HG03196 (cell line): ENCODE measurements at regions not wholly inside any gene's neighbourhood (a gene's known extent, or its start where the extent isn't known, plus 50 kb on each side); places are given as distances from the start of the nearest gene placed in this dataset.
"Not testable (repeated sequence)": the region's sequence is repeated elsewhere in the genome, so short reads cannot be mapped to it uniquely, and the experiment has no call there.

Experiments used
- ATAC-seq: cut with Tn5 transposase; IDR thresholded peaks from one replicate; pipeline ENCODE4 v1.9.1; 2021; ENCODE audit not compliant: unreplicated experiment

DNA sequence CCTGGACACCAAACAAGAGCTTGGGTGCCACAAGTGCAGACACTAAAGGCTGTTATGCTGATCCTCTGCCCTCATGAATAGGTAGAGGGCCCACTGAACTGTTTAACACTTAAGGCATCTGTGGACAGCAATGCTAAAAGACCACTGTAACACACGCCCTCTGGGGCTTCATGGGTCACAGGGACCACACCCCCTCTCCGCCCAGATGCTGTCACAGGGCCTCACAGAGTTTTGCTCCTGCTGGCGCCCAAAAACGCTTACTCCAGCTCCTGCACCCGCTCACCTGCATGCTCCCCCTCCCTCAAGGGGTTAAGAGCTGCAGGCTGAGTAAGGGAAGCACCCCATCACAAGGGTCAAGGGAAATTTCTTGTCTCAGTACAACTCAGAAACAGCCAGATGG, 141.8 kb upstream of the NUDT4 start:
- no peak for ATAC-seq

DNA sequence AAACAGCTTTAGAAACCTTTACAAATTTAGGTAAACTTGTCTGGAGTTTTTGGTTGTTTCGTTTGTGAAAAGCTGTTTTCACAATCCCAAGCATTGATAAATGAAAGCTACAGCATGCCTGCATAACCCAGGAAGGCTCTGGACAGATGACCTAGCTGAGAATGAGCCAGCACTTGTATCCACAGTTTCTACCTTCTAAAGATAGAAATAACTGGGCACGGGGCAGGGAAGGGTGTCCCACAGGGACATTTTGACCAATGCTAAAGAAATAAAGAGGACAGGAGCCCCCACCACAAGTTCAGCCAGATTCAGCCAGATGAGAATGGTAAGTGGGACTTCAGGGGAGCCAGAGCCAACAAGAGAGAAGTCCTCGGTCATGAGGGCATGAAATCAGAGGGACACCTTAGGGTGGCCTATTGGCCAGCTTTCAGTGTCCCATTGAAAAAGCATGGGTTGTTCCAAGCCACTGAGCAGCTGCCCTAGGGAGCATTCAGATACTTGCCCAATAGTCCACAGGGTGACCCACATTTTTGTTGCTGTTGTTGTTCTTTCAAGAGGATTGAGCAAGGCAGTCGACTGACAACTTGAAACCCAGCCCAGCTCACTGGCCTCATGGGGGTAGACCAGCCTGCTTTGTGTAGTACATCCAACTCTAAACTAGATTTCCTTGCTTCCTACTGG, 140.3 kb upstream of the NUDT4 start:
- no peak for ATAC-seq

DNA sequence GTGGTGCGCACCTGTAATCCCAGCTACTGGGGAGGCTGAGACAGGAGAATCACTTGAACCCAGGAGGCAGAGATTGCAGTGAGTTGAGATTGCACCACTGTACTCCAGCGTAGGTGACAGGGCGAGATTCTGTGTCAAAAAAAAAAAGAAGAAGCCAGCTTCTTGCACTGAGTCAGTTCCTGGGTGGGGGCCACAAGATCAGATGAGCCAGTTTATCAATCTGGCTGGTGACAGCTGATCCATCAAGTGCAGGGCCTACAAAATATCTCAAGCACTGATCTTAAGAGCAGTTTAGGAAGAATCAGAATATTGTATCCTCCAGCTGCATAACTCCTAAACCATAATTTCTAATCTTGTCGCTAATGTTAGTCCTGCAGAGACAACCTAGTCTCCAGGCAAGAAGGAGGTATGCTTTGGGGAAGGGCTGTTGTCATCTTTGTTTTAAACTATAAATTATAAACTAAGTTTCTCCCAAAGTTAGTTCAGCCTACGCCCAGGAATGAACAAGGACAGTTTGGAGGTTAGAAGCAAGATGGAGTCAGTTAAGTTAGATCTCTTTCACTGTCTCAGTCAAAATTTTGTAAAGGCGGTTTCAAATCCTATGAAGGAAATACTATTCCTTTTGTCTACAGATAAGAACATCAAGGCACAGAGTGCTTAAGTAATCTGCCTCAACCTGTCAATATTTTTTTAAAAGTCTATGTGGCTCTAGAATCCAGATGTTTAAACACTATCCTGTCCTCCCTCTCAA, 139.0 kb upstream of the NUDT4 start:
- ATAC-seq: not testable (repeated sequence)

DNA sequence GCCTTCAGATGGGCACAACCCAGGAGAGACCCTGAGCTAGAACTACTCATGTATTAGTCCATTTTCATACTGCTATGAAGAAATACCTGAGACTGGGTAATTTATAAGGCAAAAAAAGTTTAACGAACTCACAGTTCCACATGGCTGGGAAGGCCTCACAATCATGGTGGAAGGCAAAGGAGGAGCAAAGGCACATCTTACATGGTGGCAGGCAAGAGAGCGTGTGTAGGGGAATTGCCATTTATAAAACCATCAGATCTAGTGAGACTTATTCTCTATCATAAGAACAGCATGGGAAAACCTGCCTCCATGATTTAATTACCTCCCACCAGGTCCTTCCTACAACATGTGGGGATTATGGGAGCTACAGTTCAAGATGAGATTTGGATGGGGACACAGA, 137.9 kb upstream of the NUDT4 start:
- not testable (repeated sequence) for ATAC-seq

DNA sequence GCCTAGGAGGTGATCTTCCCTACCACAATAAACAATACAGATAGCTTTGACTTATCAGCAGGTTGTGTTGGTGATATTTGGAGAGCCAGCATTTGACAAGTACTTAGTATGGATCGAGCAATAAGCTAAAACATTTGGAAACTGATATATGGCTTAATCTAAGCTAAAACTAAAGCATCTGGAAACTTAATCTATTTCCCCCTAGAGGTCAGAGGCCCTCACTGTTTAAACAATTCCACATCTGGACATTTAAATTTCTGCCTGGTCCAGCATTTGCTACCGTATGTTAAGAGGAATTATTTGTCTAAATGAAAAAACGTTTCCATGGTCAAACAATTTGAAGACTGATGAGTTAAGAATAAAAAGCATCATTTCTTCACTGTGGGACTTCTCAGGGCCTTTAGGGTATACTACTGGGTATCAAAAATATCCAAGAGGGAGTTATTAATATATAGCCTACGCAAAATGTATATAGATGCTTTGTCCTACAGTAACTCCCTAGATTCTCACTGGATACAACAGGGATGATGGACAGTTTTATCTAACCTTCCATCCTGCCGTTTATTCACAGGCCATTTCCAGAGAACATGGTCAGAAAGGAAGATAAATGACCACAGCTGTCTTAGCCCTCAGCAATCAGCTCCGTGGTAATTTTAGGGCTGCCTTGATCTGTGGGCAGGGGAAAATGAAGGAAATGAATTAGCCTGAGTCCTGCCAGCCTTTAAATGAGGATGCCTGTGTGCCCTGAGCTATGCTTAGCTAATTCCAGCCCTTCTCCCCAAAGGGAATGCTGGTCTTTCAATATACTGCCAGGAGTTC, 135.4 kb upstream of the NUDT4 start:
- no peak for ATAC-seq

DNA sequence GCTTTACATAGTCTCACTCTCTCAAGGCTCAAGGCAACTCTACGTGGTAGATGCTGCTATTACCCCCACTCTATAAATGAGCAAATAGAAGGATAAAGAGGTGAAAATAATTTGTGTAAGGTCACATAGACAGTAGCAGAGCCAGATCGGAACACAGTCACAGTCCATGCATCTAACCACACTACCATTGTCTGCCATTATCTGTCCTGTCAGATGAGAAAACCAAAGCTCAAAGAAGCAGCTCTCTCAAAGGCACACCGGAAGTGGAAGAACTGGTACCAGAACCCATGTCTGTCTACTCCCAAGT, 134.4 kb upstream of the NUDT4 start:
- no peak for ATAC-seq

DNA sequence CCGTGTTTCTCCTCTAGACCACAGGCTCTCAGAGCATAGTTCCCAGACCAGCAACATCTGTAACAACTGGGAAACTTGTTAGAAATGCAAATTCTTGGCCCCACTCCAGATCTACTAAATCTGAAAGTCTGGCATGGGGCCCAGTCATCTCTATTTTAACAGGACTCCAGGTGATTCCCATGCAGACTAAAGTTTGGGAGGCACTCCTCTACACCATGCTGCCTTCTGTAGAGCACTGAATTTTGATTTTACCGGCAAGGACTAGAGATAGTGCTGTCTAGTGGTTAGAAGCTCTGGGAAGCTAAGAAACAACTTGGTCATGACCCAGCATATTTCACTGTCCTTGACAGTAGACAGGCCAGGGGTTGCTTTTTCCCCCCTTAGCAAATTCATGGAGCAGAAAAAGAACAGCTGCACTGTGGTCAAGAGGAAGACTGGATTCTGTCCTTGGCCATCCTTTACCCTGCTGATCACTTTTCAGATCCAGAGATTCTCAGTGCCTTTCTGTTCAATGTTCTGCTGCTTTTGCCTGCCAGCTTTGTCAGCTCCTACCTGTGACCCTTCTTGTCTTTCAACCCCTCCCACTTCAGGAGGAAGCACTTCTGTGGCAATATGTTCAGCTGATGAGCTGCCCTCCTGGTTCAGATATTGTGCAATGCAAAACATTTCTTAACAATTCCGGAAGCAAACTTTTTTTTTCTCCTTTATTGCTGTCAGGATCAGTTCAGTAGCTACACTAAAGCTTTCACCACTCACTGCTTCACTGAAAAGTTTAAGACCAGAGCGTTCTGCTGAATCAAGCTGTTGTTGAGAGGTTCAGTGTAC, 133.8 kb upstream of the NUDT4 start:
- ATAC-seq: peak; percentile 43

DNA sequence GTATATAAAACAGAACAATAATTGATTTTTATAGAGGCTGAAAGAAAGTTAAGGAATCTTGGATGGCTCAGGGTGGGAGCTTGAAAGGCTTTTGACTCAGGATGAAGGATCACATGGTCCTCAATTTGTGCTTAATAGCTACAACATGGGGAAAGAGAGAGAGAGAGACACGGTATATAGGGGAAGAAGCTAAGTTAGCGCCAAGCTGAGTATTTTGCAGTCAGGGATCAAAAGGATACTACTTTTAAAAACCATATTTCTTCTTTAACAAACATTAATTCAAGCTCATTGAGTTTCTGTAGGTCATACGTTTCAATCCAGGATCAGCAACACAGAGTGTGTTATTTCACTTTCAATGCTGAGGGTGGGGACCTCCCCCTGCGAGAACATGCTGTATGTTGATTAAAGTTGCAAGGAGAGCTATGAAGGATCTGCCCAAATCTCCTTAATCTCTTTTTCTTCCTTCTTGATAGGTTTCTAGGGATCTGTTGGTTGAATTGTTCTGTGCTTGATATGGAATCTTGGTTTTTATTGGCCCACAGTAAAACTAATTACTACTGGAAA, 133.1 kb upstream of the NUDT4 start:
- peak; percentile 32 for ATAC-seq

DNA sequence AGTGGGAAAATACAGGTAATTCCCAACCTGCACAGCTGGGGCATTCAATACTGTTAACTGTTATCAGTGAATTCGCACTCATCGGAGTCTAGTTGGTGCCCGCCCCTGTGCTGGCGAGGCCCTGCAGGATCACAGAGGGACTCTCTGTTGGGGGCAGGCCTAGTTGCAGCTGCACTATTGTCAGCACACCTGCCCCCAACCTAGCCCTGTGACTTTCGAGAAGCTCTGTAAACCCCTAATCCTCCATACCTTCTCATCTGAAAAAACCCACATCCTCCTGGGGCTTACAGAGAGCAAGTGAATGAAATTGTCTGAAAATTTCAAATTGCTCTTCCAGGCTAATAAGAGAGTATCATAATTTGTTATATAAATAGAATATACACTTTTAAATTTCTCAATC, 132.2 kb upstream of the NUDT4 start:
- ATAC-seq: peak; percentile 70

DNA sequence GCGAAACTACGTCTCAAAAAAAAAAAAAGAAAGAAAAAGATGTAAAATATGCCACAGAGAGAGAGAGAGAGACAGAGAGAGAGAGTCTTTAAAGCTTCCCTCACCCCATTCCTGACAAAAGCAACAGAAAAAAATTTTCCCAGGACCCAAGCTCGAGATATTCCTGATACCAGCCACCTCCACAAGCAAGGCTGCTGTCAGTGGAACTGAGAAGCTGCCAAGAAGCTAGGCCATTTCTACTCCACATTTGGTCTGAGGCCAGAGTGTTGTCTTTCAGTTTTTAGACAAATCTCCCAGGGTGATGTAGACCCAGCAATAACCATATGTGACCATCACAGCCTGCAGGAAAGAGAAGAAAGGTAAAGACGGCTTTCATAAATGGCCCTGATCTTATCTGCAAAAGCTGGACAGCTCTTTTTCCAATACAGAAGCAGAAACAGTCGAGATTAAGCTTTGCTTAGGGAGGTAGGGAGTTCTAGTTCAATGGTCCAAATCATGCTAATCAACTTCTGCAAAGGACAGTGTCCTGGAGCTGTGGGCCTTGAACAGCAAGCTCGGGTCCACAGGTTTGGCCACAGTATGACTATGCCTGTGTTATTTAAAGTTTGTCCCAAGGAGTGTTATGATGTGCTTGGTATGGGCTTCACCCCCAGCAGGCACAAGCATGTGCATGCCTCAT, 130.3 kb upstream of the NUDT4 start:
- ATAC-seq: no peak

DNA sequence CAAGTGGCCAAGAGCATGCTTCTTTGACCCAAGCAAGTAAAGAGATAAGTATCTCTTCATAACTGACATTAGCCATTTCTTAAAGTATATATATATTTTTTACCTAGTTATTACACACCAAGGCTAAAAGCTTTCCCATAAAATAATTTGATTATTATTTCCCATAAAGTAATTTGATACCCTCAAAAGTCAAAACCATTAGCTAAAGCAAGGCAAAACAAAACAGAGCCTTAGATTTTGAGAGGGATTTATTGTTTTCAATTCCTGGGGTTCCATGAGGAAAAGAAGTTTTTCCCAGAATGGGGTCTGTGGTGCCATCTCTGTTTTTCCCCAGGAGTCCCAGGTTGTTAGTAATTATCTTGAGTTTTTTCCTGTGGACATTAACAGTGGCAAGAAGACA, 125.5 kb upstream of the NUDT4 start:
- no peak for ATAC-seq

DNA sequence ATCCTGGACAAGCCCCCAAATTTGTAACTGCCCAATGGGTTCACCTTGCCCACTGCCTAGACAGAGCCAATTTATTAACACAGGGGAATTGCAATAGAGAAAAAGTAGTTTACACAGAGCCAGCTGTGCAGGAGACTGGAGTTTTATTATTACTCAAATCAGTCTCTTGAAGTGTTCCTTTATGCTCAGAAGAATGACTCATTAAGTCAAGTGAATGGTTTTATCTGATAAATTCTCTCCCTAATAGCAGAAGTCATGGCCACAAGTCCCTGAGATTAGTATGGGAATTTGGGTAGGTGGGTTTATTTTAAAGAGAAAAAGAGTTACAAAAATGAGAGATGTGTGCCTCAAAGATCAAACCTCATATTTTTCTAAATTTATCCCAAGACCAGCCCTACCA, 122.8 kb upstream of the NUDT4 start:
- ATAC-seq: no peak

DNA sequence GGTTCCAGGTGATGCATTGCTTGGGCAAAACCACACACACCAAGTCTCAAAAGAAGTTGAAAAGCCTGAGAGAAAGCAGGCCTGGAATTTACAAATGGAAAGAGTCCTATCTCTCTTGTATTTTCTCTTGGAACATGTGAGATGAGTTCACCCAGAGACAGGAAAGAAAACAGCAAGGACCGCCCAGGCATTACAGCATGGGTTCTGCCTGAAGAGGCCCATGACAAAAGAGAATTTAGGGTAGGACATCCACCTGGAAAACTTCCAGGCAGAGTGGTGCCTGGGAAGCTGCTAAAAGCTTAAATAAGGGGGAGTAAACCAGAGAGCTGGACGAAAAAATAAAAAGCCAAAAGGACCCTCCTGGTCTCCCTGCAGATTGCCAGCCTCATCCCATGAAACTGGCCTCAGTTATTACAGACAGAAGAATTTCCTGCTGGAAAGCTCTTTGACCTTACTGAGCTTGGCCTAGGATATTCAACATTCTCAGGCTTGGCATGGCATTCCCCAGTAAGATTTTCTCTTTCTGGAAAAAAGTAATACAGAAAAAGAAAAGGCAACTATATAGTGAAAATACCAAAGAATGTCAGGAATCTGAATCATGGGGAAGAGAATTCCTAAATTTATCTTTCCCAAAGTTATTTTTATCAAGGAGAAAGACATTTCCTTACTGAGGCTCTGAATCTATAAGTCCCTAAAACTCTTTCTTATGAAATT, 121.3 kb upstream of the NUDT4 start:
- ATAC-seq: no peak

DNA sequence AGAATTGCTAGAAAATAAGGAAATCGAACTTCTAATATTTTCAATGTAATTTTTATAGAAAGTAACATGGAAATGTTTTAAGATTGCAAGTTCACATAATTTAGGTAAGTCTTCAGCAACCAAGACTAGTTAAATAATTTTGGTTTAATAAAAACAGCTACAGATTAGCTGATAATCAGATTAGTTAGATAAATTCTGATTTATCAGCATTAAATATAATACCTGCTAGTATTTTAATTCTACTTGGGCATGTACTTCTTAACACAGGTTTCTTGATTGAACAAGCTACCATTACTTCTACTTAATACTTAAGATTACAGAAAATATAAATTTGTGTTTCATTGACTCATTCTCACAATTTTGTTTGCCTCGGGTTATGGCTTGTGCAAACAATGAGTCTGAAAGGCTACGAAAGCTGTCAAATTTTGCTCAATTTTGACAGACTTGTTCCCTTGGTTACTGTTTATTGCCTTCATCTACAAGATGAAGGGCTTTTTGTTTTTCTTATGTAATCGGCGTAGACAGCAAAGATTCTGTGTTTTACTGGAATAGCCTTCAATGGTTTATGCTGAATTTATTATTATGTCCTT, 116.1 kb upstream of the NUDT4 start:
- no peak for ATAC-seq

DNA sequence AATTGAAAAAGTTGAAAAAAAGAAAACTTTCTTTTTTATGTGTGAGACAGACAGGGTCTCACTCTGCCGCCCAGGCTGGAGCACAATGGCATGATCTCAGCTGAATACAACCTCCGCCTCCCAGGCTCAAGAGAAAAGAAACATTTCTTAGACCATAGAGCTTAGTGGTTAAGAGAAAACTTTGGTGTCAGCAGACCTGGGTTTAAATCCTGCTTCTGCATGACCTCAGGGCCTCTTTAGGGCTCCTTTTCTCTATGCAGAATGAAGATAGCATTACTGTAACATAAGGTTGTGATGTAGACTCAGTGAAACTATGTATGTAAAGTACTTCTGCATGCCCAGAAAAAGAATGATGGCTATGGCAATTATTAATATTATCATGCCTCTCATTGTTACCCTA, 104.7 kb upstream of the NUDT4 start:
- ATAC-seq: no peak

DNA sequence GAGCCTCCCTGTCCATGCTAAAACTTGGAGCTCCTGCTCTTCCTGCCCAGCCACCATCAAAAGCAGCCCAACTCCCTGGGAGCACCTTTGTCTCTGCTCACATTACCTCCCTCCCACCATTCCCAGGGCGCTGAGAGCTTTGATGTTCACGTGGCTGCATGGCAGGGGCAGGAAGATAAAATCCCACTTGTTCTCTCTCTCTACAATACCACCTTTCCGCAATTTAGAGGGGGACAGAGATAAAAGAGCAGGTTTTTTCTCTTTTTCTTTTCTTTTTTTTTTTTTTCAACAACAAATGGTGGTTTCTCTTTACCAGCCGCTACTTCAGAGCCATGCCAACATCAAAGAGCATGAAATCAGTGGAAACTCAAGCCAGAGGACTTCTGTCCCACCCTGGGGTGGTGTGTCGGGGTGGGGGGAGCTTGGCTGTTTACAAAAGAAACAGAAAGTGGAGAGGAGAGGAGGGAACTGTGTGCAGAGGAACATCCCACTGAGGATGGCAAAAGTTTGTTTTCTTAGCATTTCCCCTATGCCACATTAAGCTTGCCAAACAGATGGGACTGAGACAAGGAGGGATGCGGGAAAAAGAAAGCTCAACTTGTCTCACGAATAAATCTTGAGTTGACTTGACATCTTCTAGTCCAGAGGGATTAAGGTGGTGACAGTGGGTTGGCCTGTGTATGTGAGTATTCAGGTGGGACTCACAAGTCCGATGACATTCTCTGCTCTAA, 103.7 kb upstream of the NUDT4 start:
- no peak for ATAC-seq

DNA sequence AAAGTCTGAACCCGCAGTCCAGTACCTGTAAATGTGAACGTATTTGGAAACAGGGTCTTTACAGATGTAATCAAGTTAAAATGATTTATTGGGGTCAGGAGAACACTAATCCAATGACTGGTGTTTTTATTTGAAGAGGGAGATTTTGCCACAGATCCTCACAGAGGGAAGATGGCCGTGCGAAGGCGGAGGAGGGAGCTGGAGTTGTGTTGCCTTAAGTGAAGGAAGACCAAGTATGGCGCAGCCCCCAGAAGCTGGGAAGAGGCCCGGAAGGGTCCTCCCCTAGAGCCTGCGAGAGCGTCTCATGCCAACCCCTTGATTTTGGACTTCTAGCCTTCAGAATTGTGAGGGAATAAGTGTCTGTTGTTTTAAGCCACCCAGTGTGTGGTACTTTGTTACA, 102.8 kb upstream of the NUDT4 start:
- no peak for ATAC-seq

DNA sequence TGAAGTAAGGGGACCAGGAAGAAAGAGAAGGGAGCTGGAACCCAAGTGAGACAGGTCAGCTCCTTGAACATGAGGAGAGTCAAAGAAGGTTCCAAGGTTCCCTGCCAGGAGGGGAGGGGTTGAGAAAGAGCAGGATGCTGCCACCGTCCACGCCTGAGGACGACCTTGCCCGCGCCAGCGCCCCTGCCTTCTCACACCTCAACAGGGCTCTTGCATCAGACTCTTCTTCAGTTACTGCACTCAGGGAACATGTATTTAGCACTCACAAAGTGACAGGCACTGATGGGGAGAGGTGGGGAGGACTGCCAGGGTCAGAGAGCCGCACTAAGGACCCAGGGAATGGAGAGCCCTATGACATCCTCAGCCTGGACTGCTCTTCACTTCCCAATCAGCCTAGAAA, 102.1 kb upstream of the NUDT4 start:
- no peak for ATAC-seq
